Thymus (tissue), 11 donors: ENCODE measurements at regions not wholly inside any gene's neighbourhood (a gene's known extent, or its start where the extent isn't known, plus 50 kb on each side); places are given as distances from the start of the nearest gene placed in this dataset.

Experiments
- DNase-seq, 9 donors: peaks; one replicate each; pipeline ENCODE4 v3.0.0-alpha.2; 2013; ENCODE audit warnings: low spot score in 9 of 9, low read depth in 6 of 9, missing footprints in 1 of 9
- H3K27ac ChIP-seq, 2 donors: one replicate each; pipeline ENCODE4 v1.5.1; 2013; ENCODE audit warnings: control low read depth in 1 of 2, low read depth in 1 of 2, low read length in 1 of 2, mild to moderate bottlenecking in 1 of 2, moderate library complexity in 1 of 2
- H3K27me3 ChIP-seq, 2 donors: one replicate each; pipeline ENCODE4 v1.5.1; 2013; ENCODE audit warnings: low read length in 1 of 2; ENCODE audit not compliant: control insufficient read depth in 2 of 2, insufficient read depth in 1 of 2
- H3K36me3 ChIP-seq, 2 donors: one replicate each; pipeline ENCODE4 v1.5.1; 2013; ENCODE audit warnings: low read length in 1 of 2, mild to moderate bottlenecking in 1 of 2, moderate library complexity in 1 of 2; ENCODE audit not compliant: control insufficient read depth in 2 of 2, insufficient read depth in 2 of 2
- H3K4me1 ChIP-seq, 2 donors: one replicate each; pipeline ENCODE4 v1.5.1; 2013; ENCODE audit warnings: low read length in 2 of 2; ENCODE audit not compliant: control insufficient read depth in 2 of 2, insufficient read depth in 2 of 2
- H3K4me3 ChIP-seq, 2 donors: one replicate each; pipeline ENCODE4 v1.5.1; 2013; ENCODE audit warnings: low read length in 2 of 2, control low read depth in 1 of 2, mild to moderate bottlenecking in 1 of 2
- H3K9me3 ChIP-seq, 2 donors: one replicate each; pipeline ENCODE4 v1.5.1; 2013; ENCODE audit warnings: low read length in 1 of 2, mild to moderate bottlenecking in 1 of 2; ENCODE audit not compliant: control insufficient read depth in 2 of 2, insufficient read depth in 1 of 2
- WGBS: extraction: QIAGEN DNeasy Blood & Tissue Kit; methylation state at CpG from one replicate; pipeline ENCODE4 v1.1.7; 2013; 5-methylcytosine and 5-hydroxymethylcytosine counted together
- donor health status: healthy.

DNA sequence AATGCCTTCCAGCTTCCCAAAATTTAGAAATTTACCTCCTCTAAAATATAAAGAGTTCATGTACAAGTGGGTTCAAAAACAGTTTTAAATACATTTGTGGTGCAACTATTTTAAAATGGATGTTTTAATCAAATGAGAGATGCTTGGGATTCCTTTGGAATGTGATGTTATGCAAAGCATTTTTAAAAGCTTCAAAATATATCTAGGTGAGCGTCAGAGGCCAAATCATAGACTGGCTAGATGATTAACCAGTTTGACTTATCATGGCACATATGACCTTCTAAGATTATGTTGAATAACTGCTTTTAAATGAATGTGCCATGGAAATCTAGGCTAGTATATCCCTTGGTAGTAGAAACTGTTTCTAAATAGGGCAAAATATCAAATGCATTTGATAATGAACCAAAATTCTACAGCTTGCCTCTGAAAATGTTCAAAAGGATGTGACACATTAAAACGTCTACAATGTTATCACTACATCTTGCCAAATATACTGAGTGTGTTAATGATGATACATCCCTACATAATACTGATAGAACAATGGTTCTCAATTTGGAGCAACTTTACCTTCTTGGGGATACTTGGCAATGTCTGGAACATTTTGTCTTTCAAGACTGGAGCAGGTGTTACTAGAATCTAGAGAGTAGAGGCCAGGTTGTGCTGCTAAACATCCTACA, 650.9 kb upstream of the ADGRL2 start:
- no peak overlapping the region for H3K27ac ChIP-seq
- no peaks in the 10 kb centered on the region for H3K27me3 ChIP-seq
- WGBS = 90% methylated on average over 2 of the region's 2 CpGs
- DNase-seq = no peak
- H3K36me3 ChIP-seq = no peaks in the 10 kb centered on the region
- H3K4me1 ChIP-seq = no peaks in the 10 kb centered on the region
- no peaks in the 10 kb centered on the region for H3K9me3 ChIP-seq
- H3K4me3 ChIP-seq = no peak overlapping the region

DNA sequence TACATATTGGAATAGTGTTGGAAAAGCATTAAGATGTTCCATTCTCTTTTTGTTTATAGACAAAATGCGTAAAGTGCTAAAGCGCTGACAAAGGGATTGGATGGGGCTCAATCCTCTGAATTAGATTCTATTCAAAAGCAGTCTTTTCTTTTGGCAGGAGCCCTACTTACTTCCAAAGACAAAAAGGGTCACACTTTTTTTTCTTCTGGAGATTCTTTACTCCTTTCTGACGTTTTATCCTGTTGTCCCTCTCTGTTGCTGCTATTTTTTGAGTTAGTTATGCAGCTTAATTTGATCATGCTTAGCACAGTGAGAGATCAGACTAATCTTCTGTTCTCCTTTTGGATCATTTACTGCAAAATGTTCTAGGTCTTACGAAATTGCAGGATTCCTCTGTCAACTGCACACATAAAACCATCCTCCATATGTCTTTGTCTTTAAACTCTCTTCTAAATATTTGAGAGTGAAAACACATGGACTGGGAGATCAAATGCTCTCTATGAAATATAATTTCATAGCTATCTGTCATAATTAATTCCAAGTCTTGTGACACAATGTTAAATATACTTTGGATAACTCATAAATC, 656.4 kb upstream of the ADGRL2 start:
- no peaks in the 10 kb centered on the region for H3K9me3 ChIP-seq
- no peak for DNase-seq
- no peak overlapping the region for H3K27ac ChIP-seq
- no peaks in the 10 kb centered on the region for H3K36me3 ChIP-seq
- H3K4me3 ChIP-seq = no peak overlapping the region
- no peaks in the 10 kb centered on the region for H3K27me3 ChIP-seq
- no peaks in the 10 kb centered on the region for H3K4me1 ChIP-seq
- 76% methylated on average over 4 of the region's 4 CpGs for WGBS

DNA sequence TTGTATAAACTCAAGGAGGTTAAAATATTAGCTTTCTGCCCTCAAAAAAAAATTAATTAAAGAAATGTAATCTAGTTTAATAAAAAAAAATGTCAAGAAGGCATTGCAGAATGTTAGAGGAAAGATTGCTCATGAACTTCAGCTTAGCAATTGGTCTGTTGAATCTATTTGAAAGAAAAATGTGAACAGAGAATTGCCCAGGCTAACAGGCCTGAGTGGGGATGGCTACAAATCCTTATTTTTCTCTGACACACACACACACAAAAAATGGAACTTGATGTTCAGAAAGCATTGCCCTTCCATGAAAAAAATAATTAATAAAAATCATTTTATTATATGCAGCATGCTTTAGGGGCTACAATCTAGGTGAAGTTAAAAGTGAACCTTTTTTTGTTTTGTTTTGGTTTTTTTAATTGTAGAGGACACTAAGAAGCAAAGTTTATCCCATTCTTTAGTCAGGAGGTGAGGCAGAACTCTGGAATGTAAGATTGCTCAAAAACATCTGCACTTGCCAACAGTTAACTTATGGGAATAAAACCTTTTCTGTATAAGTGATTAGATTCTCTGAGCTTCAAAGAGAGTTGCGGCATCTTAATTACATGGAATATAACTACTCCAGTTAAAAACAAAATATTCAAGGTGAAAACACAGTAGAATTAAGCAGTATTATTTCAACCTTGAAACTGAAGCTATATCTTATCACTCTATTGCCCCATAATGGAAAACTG, 658.5 kb upstream of the ADGRL2 start:
- H3K36me3 ChIP-seq = no peaks in the 10 kb centered on the region
- DNase-seq = no peak
- no peaks in the 10 kb centered on the region for H3K27me3 ChIP-seq
- H3K27ac ChIP-seq = no peak overlapping the region
- H3K4me3 ChIP-seq = no peak overlapping the region
- H3K9me3 ChIP-seq = no peaks in the 10 kb centered on the region
- H3K4me1 ChIP-seq = no peaks in the 10 kb centered on the region
- 94% methylated on average over 1 of the region's 1 CpG for WGBS

DNA sequence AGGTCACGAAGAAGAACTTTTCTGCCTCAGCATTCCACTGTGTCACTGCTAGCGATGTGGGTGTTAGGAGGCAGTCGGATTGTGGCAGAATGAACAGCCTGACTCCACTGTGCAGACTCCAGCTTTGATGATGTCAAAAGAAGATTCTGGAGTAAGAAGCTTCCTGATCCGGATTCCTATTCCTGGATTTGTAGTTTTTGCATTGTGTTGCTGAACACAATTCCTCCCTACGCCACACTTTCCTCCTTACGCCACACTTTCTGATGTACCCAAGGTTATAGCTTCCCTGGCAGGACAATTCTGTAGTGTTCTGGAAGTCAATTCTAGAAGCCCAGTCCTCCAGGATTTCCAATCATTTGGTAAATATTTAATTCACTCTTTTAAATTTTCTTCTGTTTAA, 665.2 kb upstream of the ADGRL2 start:
- no peak for DNase-seq
- Histone ChIP-seq H3K4me1 (no peaks in the 10 kb centered on the region), H3K27me3 (no peaks in the 10 kb centered on the region), H3K9me3 (no peaks in the 10 kb centered on the region), H3K4me3 (no peak overlapping the region), H3K36me3 (no peaks in the 10 kb centered on the region), H3K27ac (no peak overlapping the region)
- 95% methylated on average over 6 of the region's 6 CpGs for whole genome bisulfite sequencing

DNA sequence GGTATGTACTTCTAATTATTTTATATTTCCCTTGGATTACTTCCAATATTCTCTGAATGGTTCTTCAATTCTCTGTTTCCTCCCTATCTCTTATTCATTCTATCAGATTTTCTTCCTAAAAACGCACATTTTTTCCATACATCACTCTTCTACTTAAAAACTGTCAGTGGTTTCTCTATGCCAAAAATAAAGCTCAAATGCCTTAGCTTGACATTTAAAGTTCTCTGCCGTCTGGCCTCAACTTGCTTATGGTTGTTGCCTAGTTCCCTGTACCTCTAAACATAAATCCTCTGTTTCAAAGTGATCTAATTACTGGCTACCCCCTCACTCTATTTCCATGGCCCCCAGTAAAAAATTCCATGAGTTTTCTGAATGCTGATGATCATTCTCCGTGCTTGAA, 671.0 kb upstream of the ADGRL2 start:
- H3K4me3 ChIP-seq = no peak overlapping the region

DNA sequence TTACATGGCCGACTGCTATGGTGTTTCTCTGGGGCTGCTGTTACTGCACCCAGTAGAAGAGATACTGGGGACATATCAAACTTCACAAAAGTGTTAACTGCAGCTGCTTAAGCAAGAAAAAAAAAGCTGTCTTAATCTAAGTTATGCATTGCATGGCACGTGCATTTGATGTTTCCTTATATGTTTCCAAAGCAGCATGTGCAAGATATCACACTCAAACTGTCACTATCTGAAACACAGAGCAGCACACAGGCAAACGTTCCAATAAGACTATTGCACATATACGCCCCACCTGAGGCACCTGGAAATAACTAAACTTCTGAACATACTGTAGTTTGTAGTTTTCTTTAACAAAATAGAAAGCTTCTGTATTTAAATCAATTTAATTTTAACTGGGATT, 671.4 kb upstream of the ADGRL2 start:
- Histone ChIP-seq H3K27ac (no peak overlapping the region), H3K9me3 (no peaks in the 10 kb centered on the region), H3K4me3 (no peak overlapping the region), H3K4me1 (no peaks in the 10 kb centered on the region), H3K36me3 (no peaks in the 10 kb centered on the region), H3K27me3 (no peaks in the 10 kb centered on the region)
- WGBS = 86% methylated on average over 4 of the region's 4 CpGs
- DNase-seq = no peak

More for the DNA sequence above, 671.0 kb upstream of the ADGRL2 start:
- Histone ChIP-seq H3K4me1 (no peaks in the 10 kb centered on the region), H3K27me3 (no peaks in the 10 kb centered on the region), H3K27ac (no peak overlapping the region), H3K9me3 (no peaks in the 10 kb centered on the region), H3K36me3 (no peaks in the 10 kb centered on the region)
- DNase-seq = no peak
- WGBS = 79% methylated on average over 3 of the region's 3 CpGs

DNA sequence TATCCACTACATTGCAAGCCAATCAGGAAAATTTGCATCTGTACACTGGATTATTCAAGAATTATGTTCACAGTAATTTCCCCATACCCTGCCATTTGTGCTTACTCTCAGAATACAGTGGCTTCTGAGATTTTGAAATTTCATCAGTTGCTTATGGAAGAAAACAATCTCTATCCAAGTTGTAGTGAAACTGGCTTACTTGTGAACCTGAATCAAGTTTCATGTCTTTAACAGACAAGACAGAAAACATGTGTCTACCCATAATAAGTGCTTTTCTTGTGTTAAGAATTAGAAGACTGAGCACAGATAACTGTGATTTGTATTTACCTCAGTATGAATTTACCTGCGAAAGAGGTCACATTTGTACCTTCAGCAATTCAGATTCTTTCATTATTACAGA, 672.7 kb upstream of the ADGRL2 start:
- Histone ChIP-seq H3K27ac (no peak overlapping the region), H3K4me3 (no peak overlapping the region), H3K4me1 (no peaks in the 10 kb centered on the region), H3K27me3 (no peaks in the 10 kb centered on the region), H3K36me3 (no peaks in the 10 kb centered on the region), H3K9me3 (no peaks in the 10 kb centered on the region)
- no peak for DNase-seq
- 94% methylated on average over 1 of the region's 1 CpG for WGBS

DNA sequence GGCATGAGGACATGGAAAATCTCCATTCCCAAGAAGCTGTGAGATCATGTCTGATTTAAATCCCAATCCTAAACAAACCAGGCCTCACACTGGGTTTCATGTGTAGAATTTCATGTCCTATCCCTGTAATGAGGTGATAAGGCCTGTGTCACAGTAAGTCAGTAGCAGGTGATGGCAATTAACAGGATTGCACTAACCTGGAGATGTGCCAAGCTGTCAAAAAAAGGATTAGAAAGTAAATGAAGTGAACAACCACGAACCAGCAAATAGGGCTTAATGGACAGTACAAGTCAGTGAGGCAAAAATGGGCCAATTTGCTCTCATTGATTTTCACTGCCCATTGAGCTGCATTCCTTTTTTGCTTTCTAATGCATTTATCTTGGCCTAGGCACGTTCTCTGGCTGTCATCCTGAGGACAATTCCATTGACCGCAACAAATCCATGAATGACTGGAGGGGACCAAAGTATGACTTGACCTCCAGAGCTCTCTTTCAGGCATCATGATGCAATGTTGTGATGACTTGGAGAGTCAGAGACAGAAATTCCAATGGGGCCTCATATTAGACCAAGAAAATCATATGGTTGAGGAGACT, 673.6 kb upstream of the ADGRL2 start:
- Histone ChIP-seq H3K27me3 (no peaks in the 10 kb centered on the region), H3K36me3 (no peaks in the 10 kb centered on the region), H3K4me1 (no peaks in the 10 kb centered on the region), H3K27ac (no peak overlapping the region), H3K4me3 (no peak overlapping the region), H3K9me3 (no peaks in the 10 kb centered on the region)
- no peak for DNase-seq
- WGBS = 69% methylated on average over 3 of the region's 3 CpGs

DNA sequence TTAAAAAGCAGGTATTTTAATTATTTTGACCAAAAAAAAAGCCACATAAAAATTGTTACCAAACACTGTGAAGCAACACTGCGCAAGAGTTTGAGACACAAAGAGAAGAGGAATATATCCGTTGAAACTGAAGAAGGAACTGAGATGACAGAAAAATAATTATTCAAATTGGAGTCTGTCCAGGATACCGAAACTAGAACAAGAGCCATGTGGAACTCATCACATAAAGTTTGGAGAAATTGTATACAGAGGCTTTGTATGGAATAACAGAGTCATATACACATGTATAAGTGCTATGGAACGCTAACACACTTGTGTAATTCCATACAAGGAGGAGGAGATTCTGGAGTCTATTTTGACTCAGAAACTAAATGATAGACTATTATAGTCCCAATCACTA, 675.1 kb upstream of the ADGRL2 start:
- H3K36me3 ChIP-seq = no peaks in the 10 kb centered on the region
- H3K9me3 ChIP-seq = no peaks in the 10 kb centered on the region
- WGBS = 91% methylated on average over 4 of the region's 4 CpGs
- H3K4me3 ChIP-seq = no peak overlapping the region
- H3K27ac ChIP-seq = no peak overlapping the region
- H3K27me3 ChIP-seq = no peaks in the 10 kb centered on the region
- DNase-seq = no peak
- no peaks in the 10 kb centered on the region for H3K4me1 ChIP-seq
